HT-29 (cell line): ENCODE measurements at regions not wholly inside any gene's neighbourhood (a gene's known extent, or its start where the extent isn't known, plus 50 kb on each side); places are given as distances from the start of the nearest gene placed in this dataset. TPM values are rescaled to one million over a fixed set of nuclear protein-coding genes. Genes with fewer than 3 reads are reported as not detected.

Experiments used
- DNase-seq: peaks from one replicate; pipeline ENCODE4 v3.0.0-alpha.2; 2015; ENCODE audit warnings: low spot score
- small RNA-seq: library from RNA; depleted of rRNA; stranded (forward); fragments of <200 nt; gene quantifications from one replicate; pipeline ENCODE3, GENCODE V24; 2014

- DNase-seq, result no peak
Observed at GRCh38 chr6:99073223-99073622, 125.5 kb upstream of the FBXL4 start.

GRCh38 chr6:99066044-99066443 is 118.3 kb upstream of the FBXL4 start:
- no peak for DNase-seq

GRCh38 chr6:99064834-99065233 is 117.1 kb upstream of the FBXL4 start:
- DNase-seq, result no peak

GRCh38 chr6:99036672-99037071 is 88.9 kb upstream of the FBXL4 start:
- DNase-seq, result no peak

GRCh38 chr6:99032396-99032795 is 84.7 kb upstream of the FBXL4 start:
- DNase-seq, result no peak

GRCh38 chr6:99031957-99032356 is 84.2 kb upstream of the FBXL4 start:
- no peak for DNase-seq

GRCh38 chr6:99030915-99031314 is 83.2 kb upstream of the FBXL4 start:
- no peak for DNase-seq

- DNase-seq, result no peak
Observed at GRCh38 chr6:99026135-99026534, 78.4 kb upstream of the FBXL4 start.

- DNase-seq, result no peak
Observed at GRCh38 chr6:99024089-99024488, 76.3 kb upstream of the FBXL4 start.

GRCh38 chr6:99022039-99022609 is 74.4 kb upstream of the FBXL4 start:
- DNase-seq, result no peak

- no peak for DNase-seq
Observed at GRCh38 chr6:99019381-99019780, 71.6 kb upstream of the FBXL4 start.

- no peak for DNase-seq
Observed at GRCh38 chr6:99017150-99017549, 69.4 kb upstream of the FBXL4 start.

- no peak for DNase-seq
Observed at GRCh38 chr6:99016355-99016754, 68.6 kb upstream of the FBXL4 start.

- no peak for DNase-seq
Observed at GRCh38 chr6:99014061-99014460, 66.3 kb upstream of the FBXL4 start.

- DNase-seq, result no peak
Observed at GRCh38 chr6:99013661-99014060, 65.9 kb upstream of the FBXL4 start.

- DNase-seq, result no peak
Observed at GRCh38 chr6:99013145-99013544, 65.4 kb upstream of the FBXL4 start.

GRCh38 chr6:99011151-99011550 is 63.4 kb upstream of the FBXL4 start:
- DNase-seq, result no peak

- no peak for DNase-seq
Observed at GRCh38 chr6:99002831-99003230, 55.1 kb upstream of the FBXL4 start.

- no peak for DNase-seq
Observed at GRCh38 chr6:98998103-98998502, 50.4 kb upstream of the FBXL4 start.

Small RNA genes lying in the stretch of these regions (small RNA-seq; reads per million reads assigned to genes)
- not detected for gene MIR548AI
